ENCODE measurements at regions not wholly inside any gene's neighbourhood (a gene's known extent, or its start where the extent isn't known, plus 50 kb on each side); places are given as distances from the start of the nearest gene placed in this dataset.

DNA sequence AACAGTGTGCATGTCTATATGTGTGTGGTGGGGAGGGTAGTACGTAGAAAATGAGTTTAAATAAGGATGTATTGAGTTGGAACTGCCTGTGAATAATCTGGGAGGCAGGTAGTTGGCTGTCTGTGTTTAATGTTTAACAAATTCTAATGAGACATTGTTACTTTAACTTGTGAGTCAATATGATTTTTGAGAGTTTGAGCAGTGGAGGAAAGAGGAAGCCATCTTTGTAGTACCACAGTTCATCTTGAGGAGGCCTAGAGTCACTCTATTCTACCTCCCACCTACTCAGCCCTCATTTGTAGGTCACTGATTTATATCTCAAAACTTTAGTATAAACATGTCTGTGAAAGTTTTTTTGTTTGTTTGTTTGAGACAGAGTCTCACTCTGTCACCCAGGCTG lies 129.9 kb upstream of the ITGB1 start:
- H3F3A ChIP-seq (ENCODE audit: insufficient read depth, low read depth): no peaks in the 10 kb centered on the region
- ChIA-PET CTCF (no interaction called here), POLR2A (ENCODE audit: unreplicated experiment) (no interaction called here)
- no peak overlapping the region for H3K4me3 ChIP-seq
- no peak overlapping the region for H2AFZ ChIP-seq
- no peaks in the 10 kb centered on the region for H3K9me3 ChIP-seq (ENCODE audit: insufficient read depth, low read depth)
- H3K27ac ChIP-seq: no peak overlapping the region
- H3K79me2 ChIP-seq (ENCODE audit: low read depth): no peaks in the 10 kb centered on the region
- no peak for DNase-seq
- TF ChIP-seq CTCF (conservative IDR thresholded peaks at IDR 0.05) (no peak), EZH2 (IDR thresholded peaks at IDR 0.05; ENCODE audit: low read depth) (no peak)
- intact Hi-C loops (cut with micrococcal nuclease; ENCODE audit: unreplicated experiment): no loop called here
- no peaks in the 10 kb centered on the region for H3K27me3 ChIP-seq (ENCODE audit: insufficient read depth, low read depth)
- no peaks in the 10 kb centered on the region for H3K9me2 ChIP-seq (ENCODE audit: insufficient read depth)
- H4K20me1 ChIP-seq (ENCODE audit: insufficient read depth): no peaks in the 10 kb centered on the region
- no peak overlapping the region for H3K4me2 ChIP-seq
- BruUV-seq (replicated peaks): no TSS peak
- H3K4me1 ChIP-seq (replicated peaks; ENCODE audit: insufficient read depth): no peaks in the 10 kb centered on the region
- H3K36me3 ChIP-seq (ENCODE audit: low read depth): no peaks in the 10 kb centered on the region

- no peaks in the 10 kb centered on the region for H3K36me3 ChIP-seq (ENCODE audit: low read depth)
- no peaks in the 10 kb centered on the region for H3K9me3 ChIP-seq (ENCODE audit: insufficient read depth, low read depth)
- ChIA-PET POLR2A (ENCODE audit: unreplicated experiment) (no interaction called here), CTCF (no interaction called here)
- intact Hi-C loops (cut with micrococcal nuclease; ENCODE audit: unreplicated experiment): no loop called here
- no peaks in the 10 kb centered on the region for H3K9me2 ChIP-seq (ENCODE audit: insufficient read depth)
- H3K4me2 ChIP-seq: no peak overlapping the region
- no TSS peak for BruUV-seq (replicated peaks)
- H3K27ac ChIP-seq: no peak overlapping the region
- TF ChIP-seq EZH2 (IDR thresholded peaks at IDR 0.05; ENCODE audit: low read depth) (no peak), CTCF (conservative IDR thresholded peaks at IDR 0.05) (no peak)
- H2AFZ ChIP-seq: no peak overlapping the region
- H3K79me2 ChIP-seq (ENCODE audit: low read depth): no peaks in the 10 kb centered on the region
- H3K4me1 ChIP-seq (replicated peaks; ENCODE audit: insufficient read depth): no peaks in the 10 kb centered on the region
- H3F3A ChIP-seq (ENCODE audit: insufficient read depth, low read depth): no peaks in the 10 kb centered on the region
- DNase-seq: no peak
- no peaks in the 10 kb centered on the region for H4K20me1 ChIP-seq (ENCODE audit: insufficient read depth)
- no peak overlapping the region for H3K4me3 ChIP-seq
- no peaks in the 10 kb centered on the region for H3K27me3 ChIP-seq (ENCODE audit: insufficient read depth, low read depth)
Measured at GRCh38 chr10:33087152-33087551, 129.1 kb upstream of the ITGB1 start.

DNA sequence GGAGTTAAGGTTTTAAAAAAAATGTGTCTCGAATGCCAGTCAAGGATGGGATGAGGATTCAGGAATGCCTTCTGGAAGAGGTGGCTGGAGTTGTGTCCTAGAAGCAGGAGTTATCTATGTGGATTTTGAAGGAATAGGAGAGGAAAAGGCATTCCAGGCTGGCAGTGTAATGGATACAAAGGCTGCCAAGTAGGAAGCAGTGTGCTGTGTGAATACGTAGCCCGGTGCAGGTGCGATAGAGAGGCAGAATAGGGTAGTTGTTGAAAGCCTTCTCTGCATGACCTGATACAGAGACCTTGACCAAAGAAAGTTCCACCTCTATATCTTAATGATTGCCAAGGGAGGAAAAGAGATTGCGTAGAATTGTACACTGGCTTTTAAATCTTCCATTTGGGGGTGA lies 128.1 kb upstream of the ITGB1 start:
- ChIA-PET CTCF (no interaction called here), POLR2A (ENCODE audit: unreplicated experiment) (no interaction called here)
- no peaks in the 10 kb centered on the region for H3K36me3 ChIP-seq (ENCODE audit: low read depth)
- H3K27ac ChIP-seq: no peak overlapping the region
- BruUV-seq (replicated peaks): no TSS peak
- H3K4me2 ChIP-seq: no peak overlapping the region
- H3K4me1 ChIP-seq (replicated peaks; ENCODE audit: insufficient read depth): no peaks in the 10 kb centered on the region
- no peaks in the 10 kb centered on the region for H3K9me3 ChIP-seq (ENCODE audit: insufficient read depth, low read depth)
- H3K27me3 ChIP-seq (ENCODE audit: insufficient read depth, low read depth): no peaks in the 10 kb centered on the region
- no peak overlapping the region for H2AFZ ChIP-seq
- TF ChIP-seq EZH2 (IDR thresholded peaks at IDR 0.05; ENCODE audit: low read depth) (no peak), CTCF (conservative IDR thresholded peaks at IDR 0.05) (no peak)
- intact Hi-C loops (cut with micrococcal nuclease; ENCODE audit: unreplicated experiment): no loop called here
- H3F3A ChIP-seq (ENCODE audit: insufficient read depth, low read depth): no peaks in the 10 kb centered on the region
- no peak for DNase-seq
- H3K4me3 ChIP-seq: no peak overlapping the region
- H3K9me2 ChIP-seq (ENCODE audit: insufficient read depth): no peaks in the 10 kb centered on the region
- no peaks in the 10 kb centered on the region for H4K20me1 ChIP-seq (ENCODE audit: insufficient read depth)
- no peaks in the 10 kb centered on the region for H3K79me2 ChIP-seq (ENCODE audit: low read depth)

Measured in PC-9 (cell line).